HG03571 (cell line): ENCODE measurements at regions not wholly inside any gene's neighbourhood (a gene's known extent, or its start where the extent isn't known, plus 50 kb on each side); places are given as distances from the start of the nearest gene placed in this dataset.

Experiments used
- ATAC-seq: cut with Tn5 transposase; IDR thresholded peaks from one replicate; pipeline ENCODE4 v1.9.1; 2021; ENCODE audit not compliant: unreplicated experiment

- no peak for ATAC-seq
These were observed 181.4 kb downstream of the GAS1 start for GRCh38 chr9:86765746-86766430.

GRCh38 chr9:86764671-86765343 lies 182.5 kb downstream of the GAS1 start:
- no peak for ATAC-seq

GRCh38 chr9:86764221-86764624 lies 183.1 kb downstream of the GAS1 start:
- ATAC-seq: no peak

- ATAC-seq: no peak
These were observed 183.5 kb downstream of the GAS1 start for GRCh38 chr9:86763791-86764190.

- ATAC-seq: no peak
These were observed 190.0 kb downstream of the GAS1 start for GRCh38 chr9:86757382-86757720.

- ATAC-seq: no peak
These were observed 190.5 kb downstream of the GAS1 start for GRCh38 chr9:86756576-86757381.

- ATAC-seq: no peak
These were observed 191.8 kb downstream of the GAS1 start for GRCh38 chr9:86755561-86755941.

- ATAC-seq: no peak
These were observed 192.4 kb downstream of the GAS1 start for GRCh38 chr9:86754581-86755560.

GRCh38 chr9:86753836-86754235 lies 193.5 kb downstream of the GAS1 start:
- ATAC-seq: no peak

- ATAC-seq: no peak
These were observed 194.6 kb downstream of the GAS1 start for GRCh38 chr9:86752733-86753132.

- ATAC-seq: no peak
These were observed 195.3 kb downstream of the GAS1 start for GRCh38 chr9:86751956-86752355.

GRCh38 chr9:86751207-86751606 lies 196.1 kb downstream of the GAS1 start:
- ATAC-seq: no peak

- ATAC-seq: no peak
These were observed 197.4 kb downstream of the GAS1 start for GRCh38 chr9:86749894-86750255.

- no peak for ATAC-seq
These were observed 198.0 kb downstream of the GAS1 start for GRCh38 chr9:86749161-86749893.

- ATAC-seq: no peak
These were observed 199.6 kb downstream of the GAS1 start for GRCh38 chr9:86747711-86748110.

GRCh38 chr9:86741311-86742208 lies 205.7 kb downstream of the GAS1 start:
- ATAC-seq: no peak

GRCh38 chr9:86735772-86736458 lies 211.4 kb downstream of the GAS1 start:
- ATAC-seq: no peak

- no peak for ATAC-seq
These were observed 212.5 kb downstream of the GAS1 start for GRCh38 chr9:86734771-86735170.

GRCh38 chr9:86733929-86734328 lies 213.4 kb downstream of the GAS1 start:
- ATAC-seq: no peak
